ENCODE measurements at regions not wholly inside any gene's neighbourhood (a gene's known extent, or its start where the extent isn't known, plus 50 kb on each side); places are given as distances from the start of the nearest gene placed in this dataset.

- DNase-seq (ENCODE audit: low spot score) = no peak
Observed at GRCh38 chr13:76091076-76091475, 454.9 kb downstream of the LMO7 start.

- no peak for DNase-seq (ENCODE audit: low spot score)
Observed at GRCh38 chr13:76086729-76087128, 450.6 kb downstream of the LMO7 start.

GRCh38 chr13:76067850-76068249, 431.7 kb downstream of the LMO7 start:
- DNase-seq (ENCODE audit: low spot score) = no peak

GRCh38 chr13:76053181-76053580, 417.1 kb downstream of the LMO7 start:
- no peak for DNase-seq (ENCODE audit: low spot score)

- no peak for DNase-seq (ENCODE audit: low spot score)
Observed at GRCh38 chr13:76049376-76049746, 413.2 kb downstream of the LMO7 start.

GRCh38 chr13:76048675-76049375, 412.7 kb downstream of the LMO7 start:
- DNase-seq (ENCODE audit: low spot score) = no peak

GRCh38 chr13:76048131-76048530, 412.0 kb downstream of the LMO7 start:
- DNase-seq (ENCODE audit: low spot score) = no peak

GRCh38 chr13:76043874-76044273, 407.7 kb downstream of the LMO7 start:
- no peak for DNase-seq (ENCODE audit: low spot score)

- no peak for DNase-seq (ENCODE audit: low spot score)
Observed at GRCh38 chr13:76038920-76039716, 403.0 kb downstream of the LMO7 start.

- DNase-seq (ENCODE audit: low spot score) = no peak
Observed at GRCh38 chr13:76036176-76036575, 400.0 kb downstream of the LMO7 start.

GRCh38 chr13:76035711-76036110, 399.6 kb downstream of the LMO7 start:
- DNase-seq (ENCODE audit: low spot score) = no peak

- DNase-seq (ENCODE audit: low spot score) = no peak
Observed at GRCh38 chr13:76029706-76030105, 393.6 kb downstream of the LMO7 start.

GRCh38 chr13:76029088-76029487, 393.0 kb downstream of the LMO7 start:
- no peak for DNase-seq (ENCODE audit: low spot score)

GRCh38 chr13:76027131-76027530, 391.0 kb downstream of the LMO7 start:
- DNase-seq (ENCODE audit: low spot score) = no peak

- DNase-seq (ENCODE audit: low spot score) = no peak
Observed at GRCh38 chr13:76025392-76025791, 389.3 kb downstream of the LMO7 start.

- no peak for DNase-seq (ENCODE audit: low spot score)
Observed at GRCh38 chr13:76024151-76024550, 388.0 kb downstream of the LMO7 start.

GRCh38 chr13:76023652-76024051, 387.5 kb downstream of the LMO7 start:
- no peak for DNase-seq (ENCODE audit: low spot score)

GRCh38 chr13:76020421-76020955, 384.4 kb downstream of the LMO7 start:
- no peak for DNase-seq (ENCODE audit: low spot score)

- peak; percentile 11 for DNase-seq (ENCODE audit: low spot score)
Observed at GRCh38 chr13:76019421-76020044, 383.4 kb downstream of the LMO7 start.

- no peak for DNase-seq (ENCODE audit: low spot score)
Observed at GRCh38 chr13:76017861-76018556, 381.9 kb downstream of the LMO7 start.

GRCh38 chr13:76016799-76017400, 380.8 kb downstream of the LMO7 start:
- peak; percentile 32 for DNase-seq (ENCODE audit: low spot score)
